IPS-20b (cell line): ENCODE measurements at regions not wholly inside any gene's neighbourhood (a gene's known extent, or its start where the extent isn't known, plus 50 kb on each side); places are given as distances from the start of the nearest gene placed in this dataset.

Source experiments
- H3K27ac ChIP-seq: one replicate; pipeline ENCODE4 v1.5.1; 2013; ENCODE audit warnings: low read length
- H3K27me3 ChIP-seq: 2 replicates; pipeline ENCODE4 v1.6.1; 2013; ENCODE audit warnings: mild to moderate bottlenecking, low read length, inconsistent platforms; ENCODE audit not compliant: insufficient read depth
- H3K36me3 ChIP-seq: 2 replicates; pipeline ENCODE4 v1.6.1; 2013; ENCODE audit warnings: low read depth, mild to moderate bottlenecking, inconsistent platforms, low read length, moderate library complexity; ENCODE audit not compliant: insufficient read depth
- H3K4me1 ChIP-seq: 2 replicates; pipeline ENCODE4 v1.6.1; 2013; ENCODE audit warnings: mild to moderate bottlenecking, control low read depth, inconsistent platforms, low read length, moderate library complexity; ENCODE audit not compliant: insufficient read depth
- H3K4me3 ChIP-seq: 2 replicates; pipeline ENCODE4 v1.5.1; 2013; ENCODE audit warnings: mild to moderate bottlenecking, low read length, inconsistent platforms
- H3K9ac ChIP-seq: 2 replicates; pipeline ENCODE4 v1.6.1; 2013; ENCODE audit warnings: low read depth, mild to moderate bottlenecking, inconsistent platforms, low read length, moderate library complexity
- H3K9me3 ChIP-seq: 2 replicates; pipeline ENCODE4 v1.6.1; 2013; ENCODE audit warnings: mild to moderate bottlenecking, low read depth, low read length, inconsistent platforms; ENCODE audit not compliant: insufficient read depth

GRCh38 chr20:54416770-54417169 is 58.6 kb upstream of the DOK5 start:
- no peaks in the 10 kb centered on the region for H3K36me3 ChIP-seq
- H3K27ac ChIP-seq = no peak overlapping the region
- no peaks in the 10 kb centered on the region for H3K27me3 ChIP-seq
- no peak overlapping the region for H3K4me3 ChIP-seq
- H3K9me3 ChIP-seq = no peaks in the 10 kb centered on the region
- H3K9ac ChIP-seq = no peak overlapping the region
- H3K4me1 ChIP-seq = no peaks in the 10 kb centered on the region

- Histone ChIP-seq H3K27ac (no peak overlapping the region), H3K4me3 (no peak overlapping the region), H3K9me3 (no peaks in the 10 kb centered on the region), H3K9ac (no peak overlapping the region), H3K27me3 (no peaks in the 10 kb centered on the region), H3K4me1 (no peaks in the 10 kb centered on the region), H3K36me3 (no peaks in the 10 kb centered on the region)
These were observed 55.9 kb upstream of the DOK5 start for GRCh38 chr20:54419531-54419930.
